NCI-H146 (cell line): ENCODE measurements at regions not wholly inside any gene's neighbourhood (a gene's known extent, or its start where the extent isn't known, plus 50 kb on each side); places are given as distances from the start of the nearest gene placed in this dataset.
A peak's percentile ranks its signal among the peaks of the same experiment; 100 is the strongest.

Source experiments
- DNase-seq: peaks from one replicate; lab custom pipeline; 2025; lab: John Stamatoyannopoulos, UW

DNA sequence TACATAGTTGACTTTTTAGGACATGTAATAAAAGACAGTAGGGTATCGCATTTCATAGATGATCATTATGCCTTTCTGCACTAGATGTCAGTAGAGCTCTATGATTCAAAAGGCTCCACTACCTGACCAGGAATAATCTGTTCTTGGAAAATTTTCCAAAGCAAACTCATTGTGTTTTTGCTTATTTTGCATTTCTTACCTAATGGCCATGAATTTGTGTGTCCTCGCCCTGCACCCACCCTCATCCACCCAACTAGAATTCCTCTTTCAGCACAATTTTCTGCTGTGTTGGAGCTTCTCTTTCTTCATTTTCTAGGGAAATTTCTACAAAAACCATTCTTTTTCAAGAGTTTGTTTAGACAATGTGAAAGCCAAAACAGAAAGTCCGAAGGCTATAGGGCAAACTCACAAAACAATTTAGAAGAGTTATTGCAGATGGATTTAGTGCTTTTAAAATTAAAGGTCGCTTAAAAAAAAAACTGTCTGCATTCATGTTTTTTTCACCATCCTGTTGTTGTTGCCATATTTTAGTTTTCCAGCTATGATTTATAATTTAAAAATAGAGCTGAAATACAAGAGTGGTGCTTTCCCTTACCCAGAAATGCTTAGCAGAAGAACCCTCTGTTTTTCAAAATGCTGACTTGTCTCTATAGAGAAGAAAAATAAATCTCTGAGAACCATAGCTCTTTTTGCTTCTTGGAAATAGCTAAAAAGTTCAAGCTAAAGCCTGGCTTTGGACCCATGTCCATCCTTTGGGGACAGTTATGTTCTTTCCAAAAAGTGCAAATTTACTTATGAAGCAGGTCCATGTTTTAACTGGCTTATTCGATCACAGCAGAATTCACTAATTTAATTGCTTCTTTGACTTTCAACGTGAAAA is 183.7 kb downstream of the SPATA18 start:
- peak; percentile 45 for DNase-seq

GRCh38 chr4:52235552-52236201 is 184.6 kb downstream of the SPATA18 start:
- no peak for DNase-seq

GRCh38 chr4:52241916-52242315 is 190.8 kb downstream of the SPATA18 start:
- no peak for DNase-seq

GRCh38 chr4:52243367-52243766 is 192.3 kb downstream of the SPATA18 start:
- no peak for DNase-seq

DNA sequence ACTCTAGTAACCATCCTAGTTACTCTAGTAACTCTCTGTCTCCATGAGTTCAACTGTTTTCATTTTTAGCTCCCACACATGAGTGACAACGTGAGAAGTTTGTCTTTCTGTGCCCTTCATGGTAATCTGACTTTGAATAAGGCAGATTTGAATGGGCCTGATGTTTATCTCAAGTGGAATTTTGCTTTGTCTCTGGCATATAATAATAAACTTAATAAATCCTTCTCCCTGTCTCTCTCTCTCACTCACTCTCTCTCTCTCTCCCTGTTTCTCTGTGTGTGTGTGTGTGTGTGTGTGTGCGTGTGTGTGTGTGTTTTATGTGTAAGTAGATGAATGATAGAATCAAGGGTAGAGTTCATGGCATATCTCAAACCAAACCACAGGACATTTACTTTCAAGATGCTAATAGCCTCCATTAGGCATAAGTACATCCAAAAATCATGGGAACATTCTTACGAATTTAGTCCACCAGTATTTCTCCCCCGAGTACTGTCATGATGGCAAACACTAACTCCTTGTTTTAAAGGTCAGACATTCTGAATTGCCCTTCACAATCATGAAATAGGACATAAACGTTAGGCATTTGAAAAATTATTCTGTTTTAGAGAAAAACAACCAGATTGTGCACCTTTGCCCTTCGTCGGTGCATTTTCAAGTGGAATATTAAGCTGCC is 193.1 kb downstream of the SPATA18 start:
- no peak for DNase-seq

DNA sequence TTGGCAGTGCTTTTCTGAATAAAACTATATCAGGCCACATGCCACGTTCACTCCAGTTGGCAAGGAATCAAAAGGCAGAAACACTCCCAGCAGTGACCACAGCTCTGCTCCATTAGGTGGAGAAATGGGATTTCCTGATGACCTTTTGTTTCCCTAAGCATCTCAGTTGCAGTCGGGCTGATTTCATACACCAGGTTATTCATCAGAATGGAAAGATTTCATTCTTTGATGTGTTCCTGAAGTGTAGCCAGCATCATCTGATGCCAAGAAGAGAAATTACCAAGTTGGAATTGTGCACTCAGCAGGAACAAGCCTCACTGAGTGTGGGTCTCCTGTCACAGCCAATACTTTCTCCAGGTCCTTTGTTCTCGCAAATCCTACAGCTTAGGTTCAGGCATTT is 193.7 kb downstream of the SPATA18 start:
- peak; percentile 48 for DNase-seq

DNA sequence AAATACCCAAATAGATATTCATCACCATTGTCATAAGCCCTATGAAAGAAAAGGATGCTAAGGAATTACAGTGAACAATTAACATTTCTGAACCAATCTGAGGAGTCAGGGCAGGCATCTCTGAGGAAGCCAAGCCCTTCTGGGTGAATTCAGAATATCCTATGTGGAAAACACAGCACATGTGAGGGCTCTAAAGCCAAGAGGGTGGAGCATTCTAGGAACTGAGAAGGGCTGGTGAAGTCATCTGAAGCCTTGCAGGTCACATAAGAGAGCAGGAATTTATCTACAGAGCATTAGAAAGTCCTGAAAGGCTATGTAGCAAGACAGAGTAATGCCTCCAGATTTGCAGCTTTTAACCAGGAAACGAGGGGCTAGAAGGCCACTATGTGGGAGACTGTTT is 195.7 kb downstream of the SPATA18 start:
- no peak for DNase-seq

- no peak for DNase-seq
Observed at GRCh38 chr4:52247941-52248340, 196.8 kb downstream of the SPATA18 start.

GRCh38 chr4:52248820-52249219 is 197.7 kb downstream of the SPATA18 start:
- DNase-seq: no peak

DNA sequence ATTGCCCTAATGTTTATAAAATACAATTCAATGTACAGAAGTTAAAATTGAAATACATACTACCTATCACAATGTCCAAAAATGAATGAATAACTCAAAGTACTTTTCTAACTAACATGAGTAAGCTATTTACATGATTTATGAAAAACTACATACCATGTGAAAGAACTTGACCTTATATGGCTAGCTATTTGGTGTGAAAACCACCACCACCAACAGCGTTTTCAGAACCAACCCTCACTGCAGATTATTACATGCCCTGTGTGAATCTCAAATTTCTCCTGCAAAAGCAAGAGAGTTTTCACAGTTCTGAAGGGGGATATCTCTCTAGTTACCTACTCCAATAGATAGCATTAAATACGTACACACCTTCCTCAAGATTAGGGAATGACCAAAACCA is 198.5 kb downstream of the SPATA18 start:
- DNase-seq: no peak

GRCh38 chr4:52250154-52250553 is 199.1 kb downstream of the SPATA18 start:
- DNase-seq: no peak

DNA sequence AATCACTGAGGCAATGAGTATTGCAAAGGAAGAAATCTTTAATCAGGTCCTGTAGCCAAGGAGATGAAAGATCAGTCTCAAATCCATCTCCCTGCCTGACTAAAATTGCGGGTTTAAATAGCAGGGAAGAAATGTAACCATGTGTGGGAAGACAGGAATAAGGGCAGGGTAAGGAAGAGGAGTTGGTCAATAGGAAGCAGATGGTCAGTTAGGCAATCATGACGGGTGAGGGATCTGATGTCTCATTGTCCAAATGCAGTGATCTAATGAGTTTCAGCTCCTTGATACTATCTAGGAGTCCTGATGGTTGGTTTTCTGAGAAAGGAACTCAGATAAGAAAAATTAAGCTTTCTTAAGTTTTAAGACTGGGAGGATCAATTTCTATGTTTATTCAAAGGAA is 200.8 kb downstream of the SPATA18 start:
- DNase-seq: no peak

GRCh38 chr4:52253025-52253424 is 201.9 kb downstream of the SPATA18 start:
- no peak for DNase-seq

DNA sequence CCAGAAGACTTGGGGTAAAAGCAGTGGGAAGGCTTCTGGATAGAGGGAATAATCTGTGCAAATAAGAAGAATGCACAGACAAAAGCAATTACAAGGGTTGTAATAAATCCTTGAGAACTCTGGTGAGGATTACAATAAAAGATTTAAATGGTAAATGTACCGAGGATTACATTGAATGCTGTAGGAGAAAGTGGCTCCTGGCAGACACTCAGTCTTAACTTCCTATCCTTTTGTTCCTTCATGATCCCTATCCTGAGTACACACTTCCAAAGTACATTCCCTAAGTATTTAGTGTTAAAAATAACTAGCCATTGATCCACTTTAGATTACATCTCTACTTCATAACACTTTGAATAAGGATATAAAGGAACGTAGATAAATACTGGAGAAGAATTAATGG is 205.4 kb downstream of the SPATA18 start:
- DNase-seq: no peak

DNA sequence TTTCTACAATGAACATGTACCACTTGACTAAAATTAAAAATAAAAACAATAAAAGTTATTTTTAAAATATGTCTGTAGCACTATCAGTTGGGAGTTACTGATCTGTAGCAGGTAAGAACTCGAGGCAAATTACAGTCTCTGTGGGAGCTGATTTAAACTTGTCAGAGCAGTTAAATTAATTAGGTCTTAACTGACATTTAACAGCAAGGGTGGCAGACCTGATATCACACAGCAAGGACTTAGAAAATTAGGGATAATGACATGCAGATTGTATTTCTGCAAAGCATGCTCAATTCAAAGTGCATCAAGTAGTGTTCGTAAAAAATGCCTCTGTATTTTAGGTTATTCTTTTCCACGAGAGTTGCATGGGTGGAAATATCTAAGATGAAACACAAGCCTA is 208.9 kb downstream of the SPATA18 start:
- peak; percentile 11 for DNase-seq

DNA sequence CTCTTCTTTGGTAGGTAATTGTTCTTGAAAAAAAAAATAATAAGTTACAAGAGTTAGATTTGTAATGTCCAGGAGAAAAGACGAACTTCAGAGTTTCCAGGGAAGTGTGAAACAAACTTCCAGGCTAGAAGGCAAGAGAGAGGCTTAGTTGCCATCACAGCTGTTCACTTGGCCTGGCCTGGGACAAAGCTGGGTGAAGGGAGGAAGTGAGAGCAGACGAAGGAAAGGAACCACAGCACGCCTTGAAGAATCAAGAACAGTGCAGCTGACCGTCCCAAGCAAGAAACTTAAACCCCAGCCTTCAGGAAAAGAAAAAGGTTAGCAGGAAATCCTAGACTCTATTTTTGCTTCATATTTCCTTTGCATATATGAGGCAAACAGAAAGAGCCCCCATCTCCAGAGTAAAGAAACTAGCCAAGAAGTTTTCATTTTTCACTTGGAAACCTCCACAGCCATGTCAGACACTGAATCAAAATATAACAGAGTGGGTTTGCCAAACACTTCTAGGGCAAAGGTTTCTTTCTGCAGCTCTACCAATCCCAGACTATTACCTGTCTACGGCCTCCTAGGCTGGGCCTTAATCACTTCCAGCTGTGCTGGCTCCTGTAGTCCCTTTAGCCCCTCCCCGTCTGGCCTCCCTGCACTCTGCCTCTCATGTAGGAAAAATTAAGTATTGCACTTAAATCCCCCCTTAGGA is 209.6 kb downstream of the SPATA18 start:
- DNase-seq: peak; percentile 3

DNA sequence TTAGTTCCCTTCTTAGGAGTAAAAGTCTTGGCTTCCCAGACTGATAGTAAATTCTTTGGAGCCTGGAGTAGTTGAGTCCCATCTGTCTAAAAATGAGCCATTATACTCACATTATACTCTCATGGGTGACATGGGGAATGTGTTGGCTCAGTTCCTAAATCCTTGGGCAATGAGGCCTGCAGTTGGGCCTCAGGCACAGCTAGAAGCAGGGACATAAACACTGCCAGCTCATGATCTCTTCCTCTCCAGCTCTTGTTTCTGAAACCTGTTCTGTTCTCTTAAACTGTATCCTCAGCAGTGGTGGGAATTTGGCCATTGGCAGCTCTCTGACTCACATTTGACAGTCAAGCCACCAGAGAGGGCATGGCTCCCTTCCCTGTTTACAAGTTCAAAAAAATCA is 212.5 kb downstream of the SPATA18 start:
- DNase-seq: no peak

- peak; percentile 81 for DNase-seq
Observed at GRCh38 chr4:52265781-52266525, 214.8 kb downstream of the SPATA18 start.

- DNase-seq: peak; percentile 33
Observed at GRCh38 chr4:52266537-52267137, 215.5 kb downstream of the SPATA18 start.

DNA sequence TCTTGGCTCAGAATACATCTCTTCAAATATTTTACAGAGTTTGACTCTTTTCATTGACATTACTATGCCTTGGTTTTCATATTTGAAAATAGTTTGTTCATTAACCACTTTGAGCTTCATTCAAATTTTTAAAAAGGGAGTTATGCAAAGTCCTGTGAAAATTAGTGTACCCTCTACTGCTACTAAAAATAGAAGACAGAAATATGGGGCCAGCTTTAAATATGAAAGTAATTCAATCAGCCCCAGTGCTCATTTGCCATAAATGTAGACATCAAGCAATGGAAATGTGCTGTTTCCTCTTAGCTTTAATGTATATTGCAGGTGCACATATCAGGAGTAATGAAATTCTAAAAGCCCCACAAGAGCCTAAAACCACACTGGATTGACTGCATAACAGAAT is 218.7 kb downstream of the SPATA18 start:
- no peak for DNase-seq

DNA sequence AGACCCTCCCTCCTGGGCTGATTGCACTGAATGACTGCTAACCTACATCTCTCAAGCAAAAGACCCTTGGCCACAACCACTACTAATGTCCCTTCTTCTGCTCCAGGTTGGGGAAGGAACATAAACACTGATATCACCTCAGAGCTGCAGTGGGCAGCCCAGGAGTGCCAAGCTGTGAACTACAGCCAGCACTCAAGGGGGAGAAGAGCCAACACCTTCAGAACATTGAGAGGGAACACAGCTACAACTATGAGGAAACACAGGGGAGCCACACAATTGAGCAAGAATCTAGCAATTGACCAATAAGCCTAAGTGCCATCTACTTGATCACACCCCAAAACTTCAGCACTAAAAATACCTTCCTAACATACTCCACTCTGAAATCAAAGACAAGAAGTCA is 222.8 kb downstream of the SPATA18 start:
- no peak for DNase-seq
